Mesenchymal stem cell (in vitro differentiated cells and primary cell): ENCODE measurements at regions not wholly inside any gene's neighbourhood (a gene's known extent, or its start where the extent isn't known, plus 50 kb on each side); places are given as distances from the start of the nearest gene placed in this dataset.

Source experiments
- DNase-seq: peaks from one replicate; pipeline ENCODE4 v3.0.0-alpha.2; 2013
- H2AFZ ChIP-seq: one replicate; pipeline ENCODE4 v1.6.1; 2013; ENCODE audit warnings: low read depth, mild to moderate bottlenecking, control low read depth, inconsistent platforms, low read length, moderate library complexity
- H2AK5ac ChIP-seq: 2 replicates; pipeline ENCODE4 v1.6.1; 2013; ENCODE audit warnings: low read length, moderate library complexity, mild to moderate bottlenecking, inconsistent platforms; ENCODE audit not compliant: severe bottlenecking
- H2BK120ac ChIP-seq: one replicate; pipeline ENCODE4 v1.6.1; 2013; ENCODE audit warnings: low read depth, mild to moderate bottlenecking, inconsistent platforms, low read length, moderate library complexity
- H2BK12ac ChIP-seq, 2 experiments: one replicate each; pipeline ENCODE4 v1.6.1; 2013; ENCODE audit warnings: inconsistent platforms in 2 of 2, low read length in 2 of 2, mild to moderate bottlenecking in 2 of 2, moderate library complexity in 2 of 2, control low read depth in 1 of 2
- H2BK15ac ChIP-seq: one replicate; pipeline ENCODE4 v1.6.1; 2013; ENCODE audit warnings: mild to moderate bottlenecking, low read depth, inconsistent platforms; ENCODE audit not compliant: poor library complexity, severe bottlenecking
- H2BK5ac ChIP-seq: 2 replicates; pipeline ENCODE4 v1.6.1; 2013; ENCODE audit warnings: low read depth, mild to moderate bottlenecking, low read length, control low read depth, inconsistent platforms; ENCODE audit not compliant: poor library complexity, severe bottlenecking
- H3K14ac ChIP-seq, 2 experiments: one replicate each; pipeline ENCODE4 v1.6.1; 2013; ENCODE audit warnings: inconsistent platforms in 2 of 2, low read length in 2 of 2, control low read depth in 1 of 2, mild to moderate bottlenecking in 1 of 2, moderate library complexity in 1 of 2
- H3K18ac ChIP-seq, 2 experiments: one replicate each; pipeline ENCODE4 v1.6.1; 2013; ENCODE audit warnings: inconsistent platforms in 2 of 2, low read length in 2 of 2, control low read depth in 1 of 2, low read depth in 1 of 2, mild to moderate bottlenecking in 1 of 2
- H3K23ac ChIP-seq, 2 experiments: one replicate each; pipeline ENCODE4 v1.6.1; 2013; ENCODE audit warnings: inconsistent platforms in 2 of 2, low read length in 2 of 2, mild to moderate bottlenecking in 2 of 2, moderate library complexity in 2 of 2, control low read depth in 1 of 2
- H3K27ac ChIP-seq: 2 replicates; pipeline ENCODE4 v1.5.1; 2013; ENCODE audit warnings: mild to moderate bottlenecking, moderate library complexity, low read length, control low read depth, inconsistent platforms; ENCODE audit not compliant: poor library complexity, severe bottlenecking
- H3K27me3 ChIP-seq, 2 experiments: 2 replicates each; pipeline versions ENCODE4 v1.6.1 to v1.7.0; 2013; ENCODE audit warnings: low read length in 2 of 2, mild to moderate bottlenecking in 2 of 2, moderate library complexity in 2 of 2, control low read depth in 1 of 2, inconsistent platforms in 1 of 2; ENCODE audit not compliant: control insufficient read depth in 1 of 2, insufficient read depth in 1 of 2
- H3K36me3 ChIP-seq, 2 experiments: 2 replicates each; pipeline versions ENCODE4 v1.6.1 to v1.7.0; 2013; ENCODE audit warnings: low read length in 2 of 2, control low read depth in 1 of 2, inconsistent platforms in 1 of 2, low read depth in 1 of 2, mild to moderate bottlenecking in 1 of 2; ENCODE audit not compliant: insufficient read depth in 2 of 2, control insufficient read depth in 1 of 2
- H3K4ac ChIP-seq, 2 experiments: one replicate each; pipeline ENCODE4 v1.6.1; 2013; ENCODE audit warnings: inconsistent platforms in 2 of 2, low read length in 2 of 2, mild to moderate bottlenecking in 2 of 2, moderate library complexity in 2 of 2, control low read depth in 1 of 2, low read depth in 1 of 2
- H3K4me1 ChIP-seq: 2 replicates; pipeline ENCODE4 v1.6.1; 2013; ENCODE audit warnings: low read depth, low read length, control low read depth; ENCODE audit not compliant: control insufficient read depth, insufficient read depth
- H3K4me2 ChIP-seq: 2 replicates; pipeline ENCODE4 v1.6.1; 2013; ENCODE audit warnings: low read length, mild to moderate bottlenecking, inconsistent platforms; ENCODE audit not compliant: poor library complexity, severe bottlenecking
- H3K4me3 ChIP-seq, 2 experiments: 2 replicates each; pipeline versions ENCODE4 v1.5.1 to v1.7.0; 2013; ENCODE audit warnings: low read length in 2 of 2, mild to moderate bottlenecking in 2 of 2, control low read depth in 1 of 2, low read depth in 1 of 2; ENCODE audit not compliant: insufficient read depth in 1 of 2
- H3K79me1 ChIP-seq: replicated peaks from 2 replicates; pipeline ENCODE4 v1.6.1; 2013; ENCODE audit warnings: mild to moderate bottlenecking, control low read depth, low read length, inconsistent platforms; ENCODE audit not compliant: poor library complexity, severe bottlenecking
- H3K9ac ChIP-seq: 2 replicates; pipeline ENCODE4 v1.7.0; 2013; ENCODE audit warnings: mild to moderate bottlenecking, low read length, moderate library complexity
- H3K9me3 ChIP-seq: 2 replicates; pipeline ENCODE4 v1.7.0; 2013; ENCODE audit warnings: mild to moderate bottlenecking, low read length; ENCODE audit not compliant: control insufficient read depth
- H4K8ac ChIP-seq: one replicate; pipeline ENCODE4 v1.6.1; 2013; ENCODE audit warnings: inconsistent platforms, mild to moderate bottlenecking, low read length, moderate library complexity
- H4K91ac ChIP-seq: one replicate; pipeline ENCODE4 v1.6.1; 2013; ENCODE audit warnings: mild to moderate bottlenecking, low read length, inconsistent platforms
- WGBS: methylation state at CpG from one replicate; pipeline ENCODE4 v1.1.7; 2013; ENCODE audit warnings: mixed read lengths; 5-methylcytosine and 5-hydroxymethylcytosine counted together

- H3K14ac ChIP-seq: no peak overlapping the region
- DNase-seq: no peak
- no peaks in the 10 kb centered on the region for H3K27me3 ChIP-seq
- no peak overlapping the region for H3K4me3 ChIP-seq
- H4K91ac ChIP-seq: no peak overlapping the region
- H3K23ac ChIP-seq: no peak overlapping the region
- no peak overlapping the region for H2AK5ac ChIP-seq
- H3K4me2 ChIP-seq: no peak overlapping the region
- H3K36me3 ChIP-seq: no peaks in the 10 kb centered on the region
- no peaks in the 10 kb centered on the region for H3K9me3 ChIP-seq
- H3K4me1 ChIP-seq: no peaks in the 10 kb centered on the region
- no peak overlapping the region for H3K4ac ChIP-seq
- no peak overlapping the region for H4K8ac ChIP-seq
- no peak overlapping the region for H3K18ac ChIP-seq
- no peak overlapping the region for H3K27ac ChIP-seq
- H2AFZ ChIP-seq: no peak overlapping the region
- H3K9ac ChIP-seq: peak overlapping the region; percentile 2
- no peak overlapping the region for H2BK120ac ChIP-seq
- H2BK5ac ChIP-seq: no peak overlapping the region
- H3K79me1 ChIP-seq: no peaks in the 10 kb centered on the region
- no peak overlapping the region for H2BK12ac ChIP-seq
- no peak overlapping the region for H2BK15ac ChIP-seq
- 39% methylated on average over 2 of the region's 5 CpGs for WGBS
Measured at GRCh38 chr3:59107856-59108815, 58.3 kb upstream of the CFAP20DC start.

DNA sequence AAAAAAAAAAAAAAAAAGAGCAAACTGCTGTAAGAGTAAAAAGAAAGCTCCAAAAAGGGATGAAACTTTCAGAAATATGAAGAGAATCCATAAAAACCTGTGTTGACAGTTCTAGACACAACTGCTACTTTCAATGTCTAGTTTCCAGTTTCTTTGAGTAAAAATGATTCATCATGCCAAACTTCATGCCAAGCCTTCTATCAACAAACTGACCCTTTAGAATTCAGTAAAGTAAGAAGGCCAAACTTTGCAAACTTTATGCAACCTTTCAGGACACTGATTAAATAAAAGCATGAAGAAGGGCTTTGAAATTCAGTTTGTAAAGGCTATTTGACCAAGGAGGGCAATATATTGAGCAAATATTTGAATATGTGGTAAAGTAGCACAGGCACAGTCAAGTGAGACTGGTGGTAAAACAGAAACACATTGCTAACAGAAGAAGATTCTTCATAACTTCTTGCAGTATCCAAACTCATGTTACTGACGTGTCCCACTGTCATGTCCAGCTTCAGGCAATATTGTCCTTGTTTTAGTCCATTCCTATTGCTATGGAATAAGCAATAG is 56.3 kb upstream of the CFAP20DC start:
- Histone ChIP-seq H2BK12ac (no peak overlapping the region), H3K4me2 (no peak overlapping the region), H2AK5ac (no peak overlapping the region), H3K14ac (no peak overlapping the region), H3K9me3 (no peaks in the 10 kb centered on the region), H3K79me1 (no peaks in the 10 kb centered on the region), H3K18ac (no peak overlapping the region), H4K91ac (no peak overlapping the region), H3K4ac (no peak overlapping the region), H2BK120ac (no peak overlapping the region), H3K9ac (no peak overlapping the region), H3K27me3 (no peaks in the 10 kb centered on the region), H4K8ac (no peak overlapping the region), H3K36me3 (no peaks in the 10 kb centered on the region), H2AFZ (no peak overlapping the region), H3K27ac (no peak overlapping the region), H3K4me1 (no peaks in the 10 kb centered on the region), H3K23ac (no peak overlapping the region), H3K4me3 (no peak overlapping the region), H2BK15ac (no peak overlapping the region), H2BK5ac (no peak overlapping the region)
- WGBS: no CpG with 5 or more reads among the region's 1 CpG
- DNase-seq: no peak

DNA sequence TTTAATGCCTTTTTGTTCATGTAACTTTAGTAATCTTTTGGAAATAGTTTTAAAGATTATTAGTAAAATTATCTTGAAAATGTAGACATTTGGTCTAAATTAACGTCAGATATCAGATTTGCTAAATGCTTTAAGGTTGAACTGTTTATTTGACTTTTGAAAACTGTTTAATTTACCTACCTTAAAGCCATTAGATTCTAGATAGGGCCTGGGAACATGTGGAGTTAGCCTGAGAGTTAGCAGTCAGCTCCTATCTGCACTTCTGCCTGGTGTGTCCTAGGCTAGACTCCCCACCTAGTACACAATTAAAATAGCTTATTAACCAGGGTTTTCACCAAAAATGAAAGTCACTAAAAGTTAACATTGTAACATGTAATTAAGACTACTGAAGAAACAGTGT is 53.7 kb upstream of the CFAP20DC start:
- Histone ChIP-seq H3K14ac (no peak overlapping the region), H3K27me3 (no peaks in the 10 kb centered on the region), H3K79me1 (no peaks in the 10 kb centered on the region), H2BK5ac (no peak overlapping the region), H2BK120ac (no peak overlapping the region), H3K4me1 (no peaks in the 10 kb centered on the region), H2AK5ac (no peak overlapping the region), H3K9ac (no peak overlapping the region), H2BK12ac (no peak overlapping the region), H4K8ac (no peak overlapping the region), H2AFZ (no peak overlapping the region), H3K4ac (no peak overlapping the region), H3K36me3 (no peaks in the 10 kb centered on the region), H4K91ac (no peak overlapping the region), H3K9me3 (peaks cover 4% of the 10 kb centered on the region), H2BK15ac (no peak overlapping the region), H3K4me2 (no peak overlapping the region), H3K18ac (no peak overlapping the region), H3K27ac (no peak overlapping the region), H3K23ac (no peak overlapping the region), H3K4me3 (no peak overlapping the region)
- DNase-seq: no peak
- no CpG with 5 or more reads among the region's 1 CpG for WGBS

GRCh38 chr3:59101231-59101736 is 51.5 kb upstream of the CFAP20DC start:
- H2BK5ac ChIP-seq: no peak overlapping the region
- no peaks in the 10 kb centered on the region for H3K36me3 ChIP-seq
- no peak overlapping the region for H3K4me3 ChIP-seq
- H3K23ac ChIP-seq: no peak overlapping the region
- peaks cover 9% of the 10 kb centered on the region for H3K9me3 ChIP-seq
- no peak for DNase-seq
- no peak overlapping the region for H2BK120ac ChIP-seq
- H3K14ac ChIP-seq: no peak overlapping the region
- H3K18ac ChIP-seq: no peak overlapping the region
- H2BK12ac ChIP-seq: no peak overlapping the region
- no peak overlapping the region for H2AK5ac ChIP-seq
- no peak overlapping the region for H2BK15ac ChIP-seq
- no peak overlapping the region for H2AFZ ChIP-seq
- no peaks in the 10 kb centered on the region for H3K79me1 ChIP-seq
- no peak overlapping the region for H3K4me2 ChIP-seq
- no peak overlapping the region for H4K91ac ChIP-seq
- no peak overlapping the region for H3K27ac ChIP-seq
- H3K4me1 ChIP-seq: no peaks in the 10 kb centered on the region
- no peak overlapping the region for H3K4ac ChIP-seq
- 96% methylated on average over 4 of the region's 4 CpGs for WGBS
- H3K9ac ChIP-seq: peak overlapping the region; percentile 45
- H3K27me3 ChIP-seq: no peaks in the 10 kb centered on the region
- H4K8ac ChIP-seq: no peak overlapping the region
